LNCAP (cell line): ENCODE measurements at regions not wholly inside any gene's neighbourhood (a gene's known extent, or its start where the extent isn't known, plus 50 kb on each side); places are given as distances from the start of the nearest gene placed in this dataset.

ENCODE experiments used
- CTCF ChIP-seq: fragments of 450-650 bp; IDR thresholded peaks from 2 replicates; pipeline ENCODE4 v1.5.1; 2017; ENCODE audit warnings: mild to moderate bottlenecking

GRCh38 chr2:7721413-7721995 lies 804.3 kb downstream of the RNF144A start:
- TF ChIP-seq CTCF: no peak

- TF ChIP-seq CTCF: no peak
These were observed 805.1 kb downstream of the RNF144A start for GRCh38 chr2:7722212-7722910.

GRCh38 chr2:7724336-7724735 lies 807.1 kb downstream of the RNF144A start:
- TF ChIP-seq CTCF: no peak

- peak; percentile 33; the same call in 1 of the 2 replicates for TF ChIP-seq CTCF
These were observed 808.1 kb downstream of the RNF144A start for GRCh38 chr2:7725171-7725849.

GRCh38 chr2:7725850-7726242 lies 808.6 kb downstream of the RNF144A start:
- no peak for TF ChIP-seq CTCF

GRCh38 chr2:7726989-7727388 lies 809.8 kb downstream of the RNF144A start:
- TF ChIP-seq CTCF: no peak

- TF ChIP-seq CTCF: no peak
These were observed 811.2 kb downstream of the RNF144A start for GRCh38 chr2:7728388-7728787.
